Fibroblast of peridontal ligament (primary cell): ENCODE measurements at regions not wholly inside any gene's neighbourhood (a gene's known extent, or its start where the extent isn't known, plus 50 kb on each side); places are given as distances from the start of the nearest gene placed in this dataset.
"Not testable (repeated sequence)": the region's sequence is repeated elsewhere in the genome, so short reads cannot be mapped to it uniquely, and the experiment has no call there.

Experiments
- DNase-seq: peaks from one replicate; pipeline ENCODE4 v3.0.0-alpha.2; 2010; ENCODE audit errors: extremely low read depth

GRCh38 chr14:105734241-105734640 lies 207.9 kb downstream of the TMEM121 start:
- not testable (repeated sequence) for DNase-seq

GRCh38 chr14:105736331-105736730 lies 209.9 kb downstream of the TMEM121 start:
- not testable (repeated sequence) for DNase-seq

GRCh38 chr14:105737504-105738246 lies 211.3 kb downstream of the TMEM121 start:
- DNase-seq = no peak

GRCh38 chr14:105738638-105739037 lies 212.3 kb downstream of the TMEM121 start:
- no peak for DNase-seq

GRCh38 chr14:105739331-105740102 lies 213.1 kb downstream of the TMEM121 start:
- DNase-seq = no peak

GRCh38 chr14:105740272-105740671 lies 213.9 kb downstream of the TMEM121 start:
- not testable (repeated sequence) for DNase-seq

GRCh38 chr14:105740961-105741360 lies 214.6 kb downstream of the TMEM121 start:
- DNase-seq = not testable (repeated sequence)

- not testable (repeated sequence) for DNase-seq
Measured at GRCh38 chr14:105741707-105742530, 215.5 kb downstream of the TMEM121 start.

- DNase-seq = no peak
Measured at GRCh38 chr14:105742531-105742848, 216.1 kb downstream of the TMEM121 start.

- not testable (repeated sequence) for DNase-seq
Measured at GRCh38 chr14:105742904-105743701, 216.7 kb downstream of the TMEM121 start.

GRCh38 chr14:105744213-105744787 lies 217.9 kb downstream of the TMEM121 start:
- DNase-seq = not testable (repeated sequence)

GRCh38 chr14:105745433-105746123 lies 219.2 kb downstream of the TMEM121 start:
- DNase-seq = no peak

GRCh38 chr14:105746124-105746514 lies 219.7 kb downstream of the TMEM121 start:
- DNase-seq = no peak

- not testable (repeated sequence) for DNase-seq
Measured at GRCh38 chr14:105746800-105747502, 220.6 kb downstream of the TMEM121 start.

- DNase-seq = not testable (repeated sequence)
Measured at GRCh38 chr14:105747503-105748203, 221.3 kb downstream of the TMEM121 start.

- DNase-seq = no peak
Measured at GRCh38 chr14:105748204-105748578, 221.8 kb downstream of the TMEM121 start.

GRCh38 chr14:105748710-105749109 lies 222.3 kb downstream of the TMEM121 start:
- not testable (repeated sequence) for DNase-seq

GRCh38 chr14:105749870-105750541 lies 223.6 kb downstream of the TMEM121 start:
- not testable (repeated sequence) for DNase-seq
